Liver (tissue), 8 donors: ENCODE measurements at regions not wholly inside any gene's neighbourhood (a gene's known extent, or its start where the extent isn't known, plus 50 kb on each side); places are given as distances from the start of the nearest gene placed in this dataset.

Experiments
- DNase-seq: peaks from one replicate; pipeline ENCODE4 v3.0.0-alpha.2; 2017; ENCODE audit warnings: low spot score
- H3K27ac ChIP-seq, 2 donors: one replicate each; pipeline ENCODE4 v1.7.0; 2013; ENCODE audit warnings: inconsistent platforms in 2 of 2, low read length in 2 of 2, control low read depth in 1 of 2, low read depth in 1 of 2, mild to moderate bottlenecking in 1 of 2
- H3K27me3 ChIP-seq, 4 donors: one replicate each; pipeline versions ENCODE4 v1.6.1 to v1.7.0; 2013; ENCODE audit warnings: low read length in 3 of 4, inconsistent platforms in 1 of 4, mild to moderate bottlenecking in 1 of 4, moderate library complexity in 1 of 4; ENCODE audit not compliant: control insufficient read depth in 4 of 4, insufficient read depth in 4 of 4
- H3K36me3 ChIP-seq, 4 donors: one replicate each; pipeline versions ENCODE4 v1.6.1 to v1.7.0; 2013; ENCODE audit warnings: low read length in 3 of 4, mild to moderate bottlenecking in 3 of 4, low read depth in 1 of 4, moderate library complexity in 1 of 4; ENCODE audit not compliant: control insufficient read depth in 4 of 4, insufficient read depth in 3 of 4
- H3K4me1 ChIP-seq, 4 donors: one replicate each; pipeline versions ENCODE4 v1.6.1 to v1.7.0; 2013; ENCODE audit warnings: low read length in 3 of 4, mild to moderate bottlenecking in 3 of 4, moderate library complexity in 1 of 4; ENCODE audit not compliant: control insufficient read depth in 4 of 4, insufficient read depth in 4 of 4
- H3K4me3 ChIP-seq, 3 donors: one replicate each; pipeline versions ENCODE4 v1.6.1 to v1.7.0; 2013; ENCODE audit warnings: low read length in 3 of 3, control low read depth in 1 of 3, low read depth in 1 of 3, mild to moderate bottlenecking in 1 of 3
- H3K9ac ChIP-seq, 2 donors: one replicate each; pipeline ENCODE4 v1.7.0; 2013; ENCODE audit warnings: low read length in 2 of 2, mild to moderate bottlenecking in 2 of 2, moderate library complexity in 2 of 2, control low read depth in 1 of 2, low read depth in 1 of 2
- H3K9me3 ChIP-seq, 4 donors: one replicate each; pipeline versions ENCODE4 v1.6.1 to v1.7.0; 2013; ENCODE audit warnings: low read length in 3 of 4; ENCODE audit not compliant: control insufficient read depth in 4 of 4
- EGR1 ChIP-seq, 2 donors: IDR thresholded peaks; 2 replicates each; pipeline ENCODE4 v1.6.1; 2016 to 2018; ENCODE audit warnings: antibody characterized with exemption in 2 of 2, low read depth in 2 of 2
- FOXA1 ChIP-seq: IDR thresholded peaks from 2 replicates; pipeline ENCODE4 v1.6.1; 2016; ENCODE audit warnings: antibody characterized with exemption
- FOXA2 ChIP-seq: IDR thresholded peaks from 2 replicates; pipeline ENCODE4 v1.6.1; 2016; ENCODE audit warnings: antibody characterized with exemption
- GABPA ChIP-seq, 2 donors: IDR thresholded peaks in 1 of 2; conservative IDR thresholded peaks in 1 of 2; 2 replicates each; pipeline ENCODE4 v1.6.1; 2016; ENCODE audit warnings: antibody characterized with exemption in 2 of 2, mild to moderate bottlenecking in 1 of 2, moderate library complexity in 1 of 2
- HNF4A ChIP-seq, 2 donors: conservative IDR thresholded peaks; 2 replicates each; pipeline ENCODE4 v1.6.1; 2016; ENCODE audit warnings: antibody characterized with exemption in 2 of 2, mild to moderate bottlenecking in 2 of 2
- HNF4G ChIP-seq: IDR thresholded peaks from 2 replicates; pipeline ENCODE4 v1.6.1; 2016; ENCODE audit warnings: antibody characterized with exemption
- JUND ChIP-seq, 2 donors: IDR thresholded peaks; 2 replicates each; pipeline ENCODE4 v1.6.1; 2016; ENCODE audit warnings: antibody characterized with exemption in 2 of 2
- NR2F2 ChIP-seq: IDR thresholded peaks from 2 replicates; pipeline ENCODE4 v1.6.1; 2016; ENCODE audit warnings: antibody characterized with exemption
- RAD21 ChIP-seq, 2 donors: IDR thresholded peaks; 2 replicates each; pipeline ENCODE4 v1.6.1; 2016; ENCODE audit warnings: antibody characterized with exemption in 2 of 2, mild to moderate bottlenecking in 2 of 2
- REST ChIP-seq: IDR thresholded peaks from 2 replicates; pipeline ENCODE4 v1.6.1; 2016; ENCODE audit warnings: antibody characterized with exemption, mild to moderate bottlenecking
- RXRA ChIP-seq, 2 donors: IDR thresholded peaks; 2 replicates each; pipeline ENCODE4 v1.6.1; 2017 to 2018; ENCODE audit warnings: antibody characterized with exemption in 2 of 2, mild to moderate bottlenecking in 1 of 2
- SP1 ChIP-seq: IDR thresholded peaks from 2 replicates; pipeline ENCODE4 v1.6.1; 2018; ENCODE audit warnings: antibody characterized with exemption, mild to moderate bottlenecking
- TAF1 ChIP-seq: conservative IDR thresholded peaks from 2 replicates; pipeline ENCODE4 v1.6.1; 2016; ENCODE audit warnings: antibody characterized with exemption, mild to moderate bottlenecking
- YY1 ChIP-seq: IDR thresholded peaks from 2 replicates; pipeline ENCODE4 v1.6.1; 2016; ENCODE audit warnings: antibody characterized with exemption, mild to moderate bottlenecking
- ZBTB33 ChIP-seq: IDR thresholded peaks from 2 replicates; pipeline ENCODE4 v1.6.1; 2016; ENCODE audit warnings: antibody characterized with exemption
- WGBS: extraction: QIAGEN DNeasy Blood & Tissue Kit; methylation state at CpG from one replicate; pipeline ENCODE4 v1.1.7; 2013; 5-methylcytosine and 5-hydroxymethylcytosine counted together
- TF ChIP-seq, protein P1 (sequence below): IDR thresholded peaks from 2 replicates; pipeline ENCODE4 v1.6.1; 2016; ENCODE audit warnings: antibody characterized with exemption
- TF ChIP-seq, protein P2 (sequence below): IDR thresholded peaks from 2 replicates; pipeline ENCODE4 v1.6.1; 2016; ENCODE audit warnings: antibody characterized with exemption
- TF ChIP-seq, protein P3 (sequence below): fragments of 150-350 bp; IDR thresholded peaks from 2 replicates; pipeline ENCODE4 v1.5.1; 2017; ENCODE audit warnings: improper control_type of control experiment, low read depth, low read length; ENCODE audit not compliant: missing input control
- donor health status: healthy.
- donor health status: healthy.
- donor health status: healthy.
- donor health status: healthy.
- donor health status: healthy.

GRCh38 chr12:45670346-45671065 lies 59.0 kb upstream of the ARID2 start (continued):
- TF ChIP-seq, protein P1, sequence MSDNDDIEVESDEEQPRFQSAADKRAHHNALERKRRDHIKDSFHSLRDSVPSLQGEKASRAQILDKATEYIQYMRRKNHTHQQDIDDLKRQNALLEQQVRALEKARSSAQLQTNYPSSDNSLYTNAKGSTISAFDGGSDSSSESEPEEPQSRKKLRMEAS: no peak
- TF ChIP-seq, protein P2, sequence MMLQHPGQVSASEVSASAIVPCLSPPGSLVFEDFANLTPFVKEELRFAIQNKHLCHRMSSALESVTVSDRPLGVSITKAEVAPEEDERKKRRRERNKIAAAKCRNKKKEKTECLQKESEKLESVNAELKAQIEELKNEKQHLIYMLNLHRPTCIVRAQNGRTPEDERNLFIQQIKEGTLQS: no peak
- TF ChIP-seq SP1: no peak
- no peak for TF ChIP-seq RAD21 (IDR thresholded peaks at IDR 0.05)
- no peak for TF ChIP-seq HNF4A (conservative IDR thresholded peaks at IDR 0.05)

DNA sequence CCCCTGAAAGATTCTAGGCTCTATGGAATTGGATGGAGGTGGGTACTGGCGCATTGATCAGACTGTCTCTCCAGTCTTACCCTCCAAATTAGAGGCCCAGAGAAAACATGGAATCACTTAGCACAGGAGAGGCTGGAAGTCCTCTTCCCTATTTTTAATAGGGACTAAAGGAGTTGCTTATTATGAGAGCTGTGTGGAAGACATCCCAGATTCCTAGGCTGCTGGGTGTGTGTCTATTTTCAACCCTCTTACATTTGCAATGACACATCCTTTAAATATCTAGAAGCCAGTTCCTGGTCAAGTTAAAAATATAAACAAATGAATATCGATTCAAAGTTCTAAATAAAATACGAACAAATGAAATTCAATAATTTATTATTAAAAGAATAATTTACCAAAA lies 58.3 kb upstream of the ARID2 start:
- Histone ChIP-seq H3K36me3 (no peaks in the 10 kb centered on the region), H3K27me3 (no peaks in the 10 kb centered on the region), H3K4me1 (no peaks in the 10 kb centered on the region), H3K9ac (no peak overlapping the region), H3K9me3 (no peaks in the 10 kb centered on the region), H3K27ac (no peak overlapping the region), H3K4me3 (no peak overlapping the region)
- WGBS: 89% methylated on average over 3 of the region's 3 CpGs
- TF ChIP-seq ZBTB33 (no peak), SP1 (no peak), JUND (IDR thresholded peaks at IDR 0.05) (no peak), FOXA1 (no peak), RXRA (IDR thresholded peaks at IDR 0.05) (no peak), REST (no peak), GABPA (IDR thresholded peaks at IDR 0.05 in 1 of 2, conservative IDR thresholded peaks at IDR 0.05 in 1 of 2) (no peak), YY1 (no peak), RAD21 (IDR thresholded peaks at IDR 0.05) (no peak), NR2F2 (no peak), FOXA2 (no peak), HNF4A (conservative IDR thresholded peaks at IDR 0.05) (no peak), HNF4G (no peak), TAF1 (no peak), EGR1 (IDR thresholded peaks at IDR 0.05; ENCODE audit: low read depth in 2 of 2) (no peak)
- TF ChIP-seq, protein P1: no peak
- TF ChIP-seq, protein P3, sequence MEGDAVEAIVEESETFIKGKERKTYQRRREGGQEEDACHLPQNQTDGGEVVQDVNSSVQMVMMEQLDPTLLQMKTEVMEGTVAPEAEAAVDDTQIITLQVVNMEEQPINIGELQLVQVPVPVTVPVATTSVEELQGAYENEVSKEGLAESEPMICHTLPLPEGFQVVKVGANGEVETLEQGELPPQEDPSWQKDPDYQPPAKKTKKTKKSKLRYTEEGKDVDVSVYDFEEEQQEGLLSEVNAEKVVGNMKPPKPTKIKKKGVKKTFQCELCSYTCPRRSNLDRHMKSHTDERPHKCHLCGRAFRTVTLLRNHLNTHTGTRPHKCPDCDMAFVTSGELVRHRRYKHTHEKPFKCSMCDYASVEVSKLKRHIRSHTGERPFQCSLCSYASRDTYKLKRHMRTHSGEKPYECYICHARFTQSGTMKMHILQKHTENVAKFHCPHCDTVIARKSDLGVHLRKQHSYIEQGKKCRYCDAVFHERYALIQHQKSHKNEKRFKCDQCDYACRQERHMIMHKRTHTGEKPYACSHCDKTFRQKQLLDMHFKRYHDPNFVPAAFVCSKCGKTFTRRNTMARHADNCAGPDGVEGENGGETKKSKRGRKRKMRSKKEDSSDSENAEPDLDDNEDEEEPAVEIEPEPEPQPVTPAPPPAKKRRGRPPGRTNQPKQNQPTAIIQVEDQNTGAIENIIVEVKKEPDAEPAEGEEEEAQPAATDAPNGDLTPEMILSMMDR: no peak
- TF ChIP-seq, protein P2: no peak
- no peak for DNase-seq
